HCT116 (cell line): ENCODE measurements at regions not wholly inside any gene's neighbourhood (a gene's known extent, or its start where the extent isn't known, plus 50 kb on each side); places are given as distances from the start of the nearest gene placed in this dataset.

ENCODE experiments used
- ATAC-seq: fragments of 200-7000 bp; cut with Tn5 transposase; 2 replicates; pipeline ENCODE4 v1.9.1; 2020; ENCODE audit warnings: mild to moderate bottlenecking, moderate library complexity
- BruUV-seq: library from RNA; stranded (reverse); fragments of 400-500 nt; replicated peaks from 2 replicates; lab custom pipeline; 2021; lab: Mats Ljungman, UMichigan
- CTCF ChIA-PET: fragments of 300-600 bp; sonication (Branson Sonifier 250); formaldehyde crosslinking; loops from one replicate; lab custom pipeline; 2021; ENCODE audit warnings: antibody characterized with exemption; lab: Charles Lee
- POLR2A ChIA-PET: fragments of 300-600, 350-600 bp; sonication (Branson Sonifier 250); formaldehyde crosslinking; loops from one replicate; lab custom pipeline; 2021; ENCODE audit warnings: antibody characterized with exemption; lab: Charles Lee
- RAD21 ChIA-PET, 2 experiments: fragments of 300-600 bp; sonication (Branson Sonifier 250); formaldehyde crosslinking; loops; one replicate each; lab custom pipeline; 2023; ENCODE audit warnings: low total read pairs in 2 of 2; ENCODE audit not compliant: uncharacterized antibody in 2 of 2, unreplicated experiment in 2 of 2, low non-redundant PET in 1 of 2; lab: Charles Lee
- DNase-seq: peaks from one replicate; pipeline ENCODE4 v3.0.0-alpha.2; 2010; ENCODE audit warnings: low read depth, low spot score
- H2AFZ ChIP-seq: fragments of 200-600 bp; shearing (Covaris generic), sonication (generic); 2 replicates; pipeline ENCODE4 v1.6.1; 2017; ENCODE audit warnings: low read depth, mixed run types, mixed read lengths, antibody characterized with exemption, low read length; ENCODE audit not compliant: poor library complexity, severe bottlenecking
- H3K27ac ChIP-seq: 2 replicates; pipeline ENCODE4 v1.5.1; 2012; ENCODE audit warnings: low read depth, low read length
- H3K27me3 ChIP-seq: fragments of 200-600 bp; sonication (generic); 2 replicates; pipeline ENCODE4 v1.6.1; 2016; ENCODE audit warnings: mixed run types, low read length, mixed read lengths; ENCODE audit not compliant: insufficient read depth
- H3K36me3 ChIP-seq, 2 experiments: fragments of 200-500 bp in 1 of 2; fragments of 200-600 bp in 1 of 2; sonication (Bioruptor generic) in 1 of 2; sonication (generic) in 1 of 2; 2 replicates each; pipeline versions ENCODE4 v1.5.1 to v1.6.1; 2014 to 2016; ENCODE audit warnings: low read length in 2 of 2, inconsistent platforms in 1 of 2, mixed read lengths in 1 of 2, mixed run types in 1 of 2; ENCODE audit not compliant: insufficient read depth in 2 of 2, control insufficient read depth in 1 of 2
- H3K4me1 ChIP-seq, 2 experiments: fragments of 200-600 bp in 1 of 2; sonication (generic) in 1 of 2; 2 replicates each; pipeline versions ENCODE4 v1.5.1 to v1.6.1; 2012 to 2017; ENCODE audit warnings: low read length in 2 of 2, inconsistent platforms in 1 of 2, mild to moderate bottlenecking in 1 of 2, mixed read lengths in 1 of 2, mixed run types in 1 of 2, moderate library complexity in 1 of 2; ENCODE audit not compliant: insufficient read depth in 2 of 2, control insufficient read depth in 1 of 2
- H3K4me2 ChIP-seq: fragments of 200-600 bp; sonication (generic); 2 replicates; pipeline ENCODE4 v1.6.1; 2017; ENCODE audit warnings: mixed run types, low read length, mixed read lengths
- H3K4me3 ChIP-seq, 2 experiments: fragments of 200-600 bp in 1 of 2; sonication (generic) in 1 of 2; replicated peaks in 1 of 2; 2 replicates each; pipeline ENCODE4 v1.5.1; 2011 to 2016; ENCODE audit warnings: low read length in 2 of 2, control low read depth in 1 of 2, low read depth in 1 of 2, mild to moderate bottlenecking in 1 of 2, mixed read lengths in 1 of 2, mixed run types in 1 of 2
- H3K79me2 ChIP-seq: fragments of 200-600 bp; sonication (generic); 2 replicates; pipeline ENCODE4 v1.6.1; 2017; ENCODE audit warnings: mild to moderate bottlenecking, mixed run types, low read length, moderate library complexity, mixed read lengths; ENCODE audit not compliant: insufficient read depth
- H3K9ac ChIP-seq: fragments of 200-600 bp; sonication (generic); 2 replicates; pipeline ENCODE4 v1.6.1; 2016; ENCODE audit warnings: low read length, mixed read lengths
- H3K9me2 ChIP-seq: fragments of 200-600 bp; sonication (generic), shearing (Covaris generic); 2 replicates; pipeline ENCODE4 v1.6.1; 2017; ENCODE audit warnings: mixed run types, mild to moderate bottlenecking, moderate library complexity; ENCODE audit not compliant: insufficient read depth
- H3K9me3 ChIP-seq, 2 experiments: fragments of 200-500 bp in 1 of 2; fragments of 200-600 bp in 1 of 2; sonication (Bioruptor generic) in 1 of 2; sonication (generic) in 1 of 2; 2 replicates each; pipeline ENCODE4 v1.6.1; 2014 to 2017; ENCODE audit warnings: low read length in 2 of 2, mixed read lengths in 2 of 2, inconsistent platforms in 1 of 2, low read depth in 1 of 2, mild to moderate bottlenecking in 1 of 2, mixed run types in 1 of 2, moderate library complexity in 1 of 2; ENCODE audit not compliant: control insufficient read depth in 1 of 2, insufficient read depth in 1 of 2
- H4K20me1 ChIP-seq: fragments of 200-600 bp; sonication (generic), shearing (Covaris generic); 2 replicates; pipeline ENCODE4 v1.6.1; 2017; ENCODE audit warnings: mixed run types, mild to moderate bottlenecking, moderate library complexity; ENCODE audit not compliant: insufficient read depth
- ATF3 ChIP-seq: IDR thresholded peaks from 2 replicates; pipeline ENCODE4 v1.6.1; 2012
- CBX3 ChIP-seq: IDR thresholded peaks from 2 replicates; pipeline ENCODE4 v1.6.1; 2012; ENCODE audit warnings: low read depth
- CEBPB ChIP-seq: IDR thresholded peaks from 2 replicates; pipeline ENCODE4 v1.6.1; 2012; ENCODE audit warnings: low read depth
- CTCF ChIP-seq, 3 experiments: fragments of 200-600 bp in 1 of 3; sonication (generic) in 1 of 3; IDR thresholded peaks in 2 of 3; conservative IDR thresholded peaks in 1 of 3; 2 replicates each; pipeline ENCODE4 v1.5.1; 2012 to 2017; ENCODE audit warnings: low read depth in 2 of 3, low read length in 2 of 3, antibody characterized with exemption in 1 of 3, borderline replicate concordance in 1 of 3, control low read depth in 1 of 3, mild to moderate bottlenecking in 1 of 3, mixed read lengths in 1 of 3, mixed run types in 1 of 3, moderate library complexity in 1 of 3; ENCODE audit not compliant: insufficient read depth in 1 of 3
- EGR1 ChIP-seq: IDR thresholded peaks from 2 replicates; pipeline ENCODE4 v1.6.1; 2012; ENCODE audit warnings: low read depth
- ELF1 ChIP-seq: IDR thresholded peaks from 2 replicates; pipeline ENCODE4 v1.6.1; 2012; ENCODE audit warnings: low read depth, borderline replicate concordance
- EZH2 ChIP-seq: fragments of 200-600 bp; sonication (generic); IDR thresholded peaks from 2 replicates; pipeline ENCODE4 v1.6.1; 2017; ENCODE audit warnings: antibody characterized with exemption, mixed run types
- FOSL1 ChIP-seq: IDR thresholded peaks from 2 replicates; pipeline ENCODE4 v1.6.1; 2012; ENCODE audit warnings: low read depth
- JUND ChIP-seq: IDR thresholded peaks from 2 replicates; pipeline ENCODE4 v1.6.1; 2012
- MAX ChIP-seq: IDR thresholded peaks from 2 replicates; pipeline ENCODE4 v1.6.1; 2012
- POLR2A ChIP-seq: IDR thresholded peaks from 2 replicates; pipeline ENCODE4 v1.7.0; 2011; ENCODE audit warnings: borderline replicate concordance; ENCODE audit not compliant: insufficient read depth, insufficient read length; ENCODE audit errors: extremely low read depth
- RAD21 ChIP-seq: IDR thresholded peaks from 2 replicates; pipeline ENCODE4 v1.6.1; 2012; ENCODE audit warnings: low read depth, mild to moderate bottlenecking
- REST ChIP-seq: IDR thresholded peaks from 2 replicates; pipeline ENCODE4 v1.6.1; 2012; ENCODE audit warnings: low read depth
- SIN3A ChIP-seq: IDR thresholded peaks from 2 replicates; pipeline ENCODE4 v1.6.1; 2012; ENCODE audit warnings: low read depth
- SRF ChIP-seq: IDR thresholded peaks from 2 replicates; pipeline ENCODE4 v1.6.1; 2012; ENCODE audit warnings: low read depth
- TCF7L2 ChIP-seq: IDR thresholded peaks from 2 replicates; pipeline ENCODE4 v1.7.0; 2011; ENCODE audit warnings: borderline replicate concordance, inconsistent platforms; ENCODE audit not compliant: insufficient read depth, insufficient read length; ENCODE audit errors: extremely low read depth
- ZBTB33 ChIP-seq: IDR thresholded peaks from 2 replicates; pipeline ENCODE4 v1.6.1; 2011; ENCODE audit warnings: mild to moderate bottlenecking, low read length, moderate library complexity; ENCODE audit not compliant: insufficient replicate concordance; ENCODE audit errors: extremely low read depth
- ZFX ChIP-seq: fragments of 450-650 bp; IDR thresholded peaks from 2 replicates; pipeline ENCODE4 v1.6.1; 2017
- intact Hi-C: fragments of 100-400 bp; cut with micrococcal nuclease; formaldehyde crosslinking; loops from 2 replicates; pipeline ENCODE4 v1.10.0; 2022

- no peaks in the 10 kb centered on the region for H3K36me3 ChIP-seq
- no peak for DNase-seq
- intact Hi-C loops, result no loop called here
- ChIA-PET CTCF (no interaction called here), RAD21 (no interaction called here)
- H3K9ac ChIP-seq, result no peak overlapping the region
- H3K4me3 ChIP-seq, result no peak overlapping the region
- no peaks in the 10 kb centered on the region for H4K20me1 ChIP-seq
- H3K27me3 ChIP-seq, result no peaks in the 10 kb centered on the region
- no peak overlapping the region for H2AFZ ChIP-seq
- TF ChIP-seq CBX3, result no peak
- no peak for TF ChIP-seq ELF1
- no peak for TF ChIP-seq JUND
- no peak for TF ChIP-seq TCF7L2
- no peak for TF ChIP-seq POLR2A
- no peak for TF ChIP-seq EZH2
- no peak for TF ChIP-seq ZBTB33
- no peak for TF ChIP-seq SIN3A
- no peak for TF ChIP-seq RAD21
- no peak for TF ChIP-seq FOSL1
- TF ChIP-seq MAX, result no peak
- TF ChIP-seq CTCF (IDR thresholded peaks at IDR 0.05 in 2 of 3, conservative IDR thresholded peaks at IDR 0.05 in 1 of 3; ENCODE audit: borderline replicate concordance in 1 of 3, insufficient read depth in 1 of 3, low read depth in 2 of 3, low read length in 2 of 3), result no peak
- TF ChIP-seq ZFX, result no peak
- TF ChIP-seq SRF, result no peak
- no peak for TF ChIP-seq CEBPB
- no peak for TF ChIP-seq ATF3
- TF ChIP-seq REST, result no peak
- no peak for TF ChIP-seq EGR1
- TF ChIP-seq, all 23 proteins: peak for 0
- H3K4me2 ChIP-seq, result no peak overlapping the region
- no TSS peak for BruUV-seq
- POLR2A ChIA-PET, result no interaction called here
- no peaks in the 10 kb centered on the region for H3K4me1 ChIP-seq
- H3K9me3 ChIP-seq, result no peaks in the 10 kb centered on the region
- ATAC-seq, result no peak
- no peaks in the 10 kb centered on the region for H3K9me2 ChIP-seq
- H3K27ac ChIP-seq, result no peak overlapping the region
- no peaks in the 10 kb centered on the region for H3K79me2 ChIP-seq
These were observed 463.3 kb upstream of the CCDC54 start for GRCh38 chr3:106913966-106914365.
